ENCODE measurements at regions not wholly inside any gene's neighbourhood (a gene's known extent, or its start where the extent isn't known, plus 50 kb on each side); places are given as distances from the start of the nearest gene placed in this dataset.

DNA sequence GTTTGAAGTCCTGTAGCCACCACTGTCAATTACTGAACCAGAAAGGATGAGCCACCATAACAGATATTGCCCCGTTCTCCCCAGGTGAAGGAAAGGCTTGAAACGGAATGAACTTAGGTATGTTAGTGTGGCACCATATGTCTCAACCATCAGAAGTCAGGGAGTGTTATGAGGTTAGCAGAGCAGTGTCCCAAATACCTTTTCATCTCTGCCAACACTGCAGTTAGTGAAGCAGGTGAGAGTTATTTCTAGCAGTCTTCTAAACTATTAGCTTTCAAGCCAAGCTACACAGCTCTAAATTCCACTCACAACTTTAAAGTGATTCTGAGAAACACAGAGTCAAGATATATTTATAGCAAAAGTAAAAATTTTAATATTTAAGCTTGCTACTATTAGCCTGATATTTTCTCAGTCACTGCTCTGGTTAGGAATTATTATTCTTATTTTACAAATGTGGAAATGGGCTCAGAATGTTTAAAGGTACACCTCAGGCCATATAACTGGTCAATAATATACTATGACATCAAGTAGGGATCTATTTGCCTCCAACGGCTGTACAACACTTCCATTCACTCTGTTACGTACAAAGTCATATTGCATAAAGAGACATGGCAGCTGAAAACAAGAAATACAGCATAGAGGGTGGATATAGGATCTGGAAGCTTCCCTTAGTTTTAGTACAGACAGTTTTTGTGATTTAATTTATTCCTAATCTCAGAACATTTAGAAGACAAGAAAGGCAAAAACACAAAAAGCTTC lies 1527.1 kb upstream of the PRR20A start:
- no peak overlapping the region for H3K4me3 ChIP-seq (ENCODE audit: low read length)
- TF ChIP-seq, protein P1, sequence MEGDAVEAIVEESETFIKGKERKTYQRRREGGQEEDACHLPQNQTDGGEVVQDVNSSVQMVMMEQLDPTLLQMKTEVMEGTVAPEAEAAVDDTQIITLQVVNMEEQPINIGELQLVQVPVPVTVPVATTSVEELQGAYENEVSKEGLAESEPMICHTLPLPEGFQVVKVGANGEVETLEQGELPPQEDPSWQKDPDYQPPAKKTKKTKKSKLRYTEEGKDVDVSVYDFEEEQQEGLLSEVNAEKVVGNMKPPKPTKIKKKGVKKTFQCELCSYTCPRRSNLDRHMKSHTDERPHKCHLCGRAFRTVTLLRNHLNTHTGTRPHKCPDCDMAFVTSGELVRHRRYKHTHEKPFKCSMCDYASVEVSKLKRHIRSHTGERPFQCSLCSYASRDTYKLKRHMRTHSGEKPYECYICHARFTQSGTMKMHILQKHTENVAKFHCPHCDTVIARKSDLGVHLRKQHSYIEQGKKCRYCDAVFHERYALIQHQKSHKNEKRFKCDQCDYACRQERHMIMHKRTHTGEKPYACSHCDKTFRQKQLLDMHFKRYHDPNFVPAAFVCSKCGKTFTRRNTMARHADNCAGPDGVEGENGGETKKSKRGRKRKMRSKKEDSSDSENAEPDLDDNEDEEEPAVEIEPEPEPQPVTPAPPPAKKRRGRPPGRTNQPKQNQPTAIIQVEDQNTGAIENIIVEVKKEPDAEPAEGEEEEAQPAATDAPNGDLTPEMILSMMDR (IDR thresholded peaks at IDR 0.05), result no peak
- H3K36me3 ChIP-seq (ENCODE audit: control insufficient read depth, insufficient read depth, low read length), result no peaks in the 10 kb centered on the region
- H3K4me1 Mint-ChIP-seq, result no peaks in the 10 kb centered on the region
- ATAC-seq (no peak), DNase-seq (no peak)
- H3K9me3 Mint-ChIP-seq, result peaks cover 6 to 13% of the 10 kb centered on the region in 2 donors
- no peak overlapping the region for H3K4me3 Mint-ChIP-seq
- H3K27ac Mint-ChIP-seq, result no peak overlapping the region
- no peaks in the 10 kb centered on the region for H3K27me3 ChIP-seq (ENCODE audit: control insufficient read depth, insufficient read depth, low read length)
- no peaks in the 10 kb centered on the region for H3K27me3 Mint-ChIP-seq (ENCODE audit: low read depth in 2 of 2)
- H3K9me3 ChIP-seq (ENCODE audit: control insufficient read depth, insufficient read depth, low read length), result peaks cover 3% of the 10 kb centered on the region
- no peaks in the 10 kb centered on the region for H3K4me1 ChIP-seq (ENCODE audit: control insufficient read depth, insufficient read depth, low read length)
- no peak overlapping the region for H3K27ac ChIP-seq (ENCODE audit: low read length)
- 85% methylated on average over 4 of the region's 4 CpGs for WGBS (ENCODE audit: insufficient coverage)
- peaks cover 7% of the 10 kb centered on the region for H3K36me3 Mint-ChIP-seq
- intact Hi-C loops (cut with micrococcal nuclease), result no loop called here

DNA sequence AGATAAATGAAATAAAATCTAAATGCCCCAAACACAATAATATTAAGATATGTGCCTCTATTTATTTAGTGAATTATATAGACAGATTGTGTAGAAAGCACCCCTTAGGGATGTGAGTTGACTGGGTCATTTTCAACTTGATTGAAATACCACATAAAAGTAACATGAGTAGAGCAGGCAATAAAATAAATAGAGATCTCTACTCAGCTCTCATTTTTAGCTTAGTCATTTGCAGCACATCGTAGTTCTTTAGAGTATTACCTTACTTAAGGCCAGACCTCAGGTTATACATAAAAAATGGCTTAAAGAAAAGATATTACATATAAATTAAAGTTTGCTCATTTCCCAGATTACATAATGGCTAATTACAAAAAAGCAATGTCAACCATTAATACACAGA lies 1525.6 kb upstream of the PRR20A start:
- intact Hi-C loops (cut with micrococcal nuclease), result no loop called here
- H3K27ac Mint-ChIP-seq, result no peak overlapping the region
- ATAC-seq, result no peak

DNA sequence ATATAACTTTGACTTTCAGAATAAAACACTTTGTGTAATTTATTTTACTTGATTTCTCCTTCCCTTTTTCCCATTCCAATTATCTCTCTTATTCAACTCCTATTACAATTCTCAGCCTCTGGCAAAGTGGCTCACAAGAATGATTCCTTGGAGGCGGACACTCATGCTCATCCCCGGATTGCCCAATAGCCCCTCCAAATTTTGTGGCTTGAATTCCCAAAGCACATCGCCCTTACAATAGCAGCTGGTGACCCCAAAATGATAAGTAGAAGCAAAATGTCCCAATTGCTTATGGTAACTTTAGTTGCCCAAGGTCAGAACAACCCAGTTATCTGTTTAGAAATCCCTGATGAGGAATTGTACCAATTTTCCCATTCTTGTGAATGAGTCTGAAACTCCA lies 1523.5 kb upstream of the PRR20A start:
- H3K9me3 Mint-ChIP-seq, result peaks cover 3 to 13% of the 10 kb centered on the region in 2 donors
- DNase-seq (no peak), ATAC-seq (no peak)
- Histone ChIP-seq H3K9me3 (ENCODE audit: control insufficient read depth, insufficient read depth, low read length) (no peaks in the 10 kb centered on the region), H3K4me3 (ENCODE audit: low read length) (no peak overlapping the region), H3K4me1 (ENCODE audit: control insufficient read depth, insufficient read depth, low read length) (no peaks in the 10 kb centered on the region), H3K27me3 (ENCODE audit: control insufficient read depth, insufficient read depth, low read length) (no peaks in the 10 kb centered on the region), H3K27ac (ENCODE audit: low read length) (no peak overlapping the region), H3K36me3 (ENCODE audit: control insufficient read depth, insufficient read depth, low read length) (no peaks in the 10 kb centered on the region)
- TF ChIP-seq, protein P1 (IDR thresholded peaks at IDR 0.05), result no peak
- 96% methylated on average over 3 of the region's 3 CpGs for WGBS (ENCODE audit: insufficient coverage)
- no peak overlapping the region for H3K4me3 Mint-ChIP-seq
- H3K4me1 Mint-ChIP-seq, result no peaks in the 10 kb centered on the region
- no peak overlapping the region for H3K27ac Mint-ChIP-seq
- no peaks in the 10 kb centered on the region for H3K36me3 Mint-ChIP-seq
- intact Hi-C loops (cut with micrococcal nuclease), result no loop called here
- no peaks in the 10 kb centered on the region for H3K27me3 Mint-ChIP-seq (ENCODE audit: low read depth in 2 of 2)

More for the DNA sequence above, 1525.6 kb upstream of the PRR20A start:
- H3K4me1 ChIP-seq (ENCODE audit: control insufficient read depth, insufficient read depth, low read length), result no peaks in the 10 kb centered on the region
- H3K27ac ChIP-seq (ENCODE audit: low read length), result no peak overlapping the region
- no peaks in the 10 kb centered on the region for H3K36me3 ChIP-seq (ENCODE audit: control insufficient read depth, insufficient read depth, low read length)
- no peak for DNase-seq
- H3K27me3 Mint-ChIP-seq (ENCODE audit: low read depth in 2 of 2), result no peaks in the 10 kb centered on the region
- H3K4me1 Mint-ChIP-seq, result no peaks in the 10 kb centered on the region
- H3K9me3 Mint-ChIP-seq, result peaks cover 4 to 11% of the 10 kb centered on the region in 2 donors
- H3K36me3 Mint-ChIP-seq, result no peaks in the 10 kb centered on the region
- TF ChIP-seq, protein P1 (IDR thresholded peaks at IDR 0.05), result no peak
- H3K27me3 ChIP-seq (ENCODE audit: control insufficient read depth, insufficient read depth, low read length), result no peaks in the 10 kb centered on the region
- H3K4me3 ChIP-seq (ENCODE audit: low read length), result no peak overlapping the region
- no CpG with 5 or more reads among the region's 1 CpG for WGBS (ENCODE audit: insufficient coverage)
- no peaks in the 10 kb centered on the region for H3K9me3 ChIP-seq (ENCODE audit: control insufficient read depth, insufficient read depth, low read length)
- no peak overlapping the region for H3K4me3 Mint-ChIP-seq

DNA sequence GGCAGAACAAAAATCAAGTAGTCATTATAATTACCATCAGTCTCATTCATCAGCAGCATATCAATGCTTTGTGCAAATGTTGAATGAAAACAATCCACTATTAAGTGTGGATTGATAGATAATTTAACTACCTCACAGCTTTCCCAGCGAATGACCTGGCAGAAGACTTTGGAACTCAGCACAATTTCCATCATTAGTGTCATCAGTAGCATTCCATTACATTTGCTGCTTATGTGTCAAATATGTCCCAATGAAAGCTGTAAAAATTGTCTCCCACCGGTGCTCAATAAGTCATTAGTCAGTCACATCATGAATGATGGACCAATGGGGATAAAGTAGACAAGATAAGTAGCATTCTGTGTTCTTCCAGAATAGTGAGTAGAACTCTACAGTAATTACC lies 1513.5 kb upstream of the PRR20A start:
- no peaks in the 10 kb centered on the region for H3K36me3 Mint-ChIP-seq
- 67% methylated on average over 2 of the region's 2 CpGs for WGBS (ENCODE audit: insufficient coverage)
- peaks cover 13 to 19% of the 10 kb centered on the region in 2 donors for H3K9me3 Mint-ChIP-seq
- H3K9me3 ChIP-seq (ENCODE audit: control insufficient read depth, insufficient read depth, low read length), result peaks cover 4% of the 10 kb centered on the region
- no peak overlapping the region for H3K27ac Mint-ChIP-seq
- TF ChIP-seq, protein P1 (IDR thresholded peaks at IDR 0.05), result no peak
- H3K4me3 ChIP-seq (ENCODE audit: low read length), result no peak overlapping the region
- H3K27me3 Mint-ChIP-seq (ENCODE audit: low read depth in 2 of 2), result no peaks in the 10 kb centered on the region
- H3K4me1 ChIP-seq (ENCODE audit: control insufficient read depth, insufficient read depth, low read length), result no peaks in the 10 kb centered on the region
- no peaks in the 10 kb centered on the region for H3K27me3 ChIP-seq (ENCODE audit: control insufficient read depth, insufficient read depth, low read length)
- no peaks in the 10 kb centered on the region for H3K36me3 ChIP-seq (ENCODE audit: control insufficient read depth, insufficient read depth, low read length)
- no peak for DNase-seq
- ATAC-seq, result no peak
- intact Hi-C loops (cut with micrococcal nuclease), result no loop called here
- no peak overlapping the region for H3K4me3 Mint-ChIP-seq
- no peaks in the 10 kb centered on the region for H3K4me1 Mint-ChIP-seq
- no peak overlapping the region for H3K27ac ChIP-seq (ENCODE audit: low read length)
